ENCODE measurements at regions not wholly inside any gene's neighbourhood (a gene's known extent, or its start where the extent isn't known, plus 50 kb on each side); places are given as distances from the start of the nearest gene placed in this dataset.

DNA sequence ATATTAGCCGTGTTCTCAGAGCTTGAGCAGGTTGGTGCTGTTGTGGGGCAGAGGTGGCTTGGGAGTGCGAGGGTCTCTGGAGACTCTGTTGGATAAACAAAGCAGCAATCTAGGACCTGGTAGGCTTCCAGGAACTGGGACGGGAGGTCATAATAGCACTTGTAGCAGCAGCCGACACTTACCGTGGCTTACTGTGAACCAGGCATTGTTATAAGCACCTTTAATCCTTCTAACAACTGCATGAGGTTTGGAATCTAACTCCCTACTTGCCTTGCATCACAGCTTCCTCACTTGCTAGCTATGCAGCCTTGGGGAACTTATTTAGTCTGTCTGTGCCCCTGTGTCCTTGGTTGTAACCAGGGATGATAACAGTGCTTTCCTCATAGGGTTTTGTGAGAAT, 94.9 kb downstream of the NAV1 start:
- no peak for DNase-seq (ENCODE audit: low read depth)
- TF ChIP-seq CTCF (conservative IDR thresholded peaks at IDR 0.05; ENCODE audit: control insufficient read depth, insufficient read depth, low read depth, low read length), result no peak

GRCh38 chr1:201634261-201634660, 95.3 kb downstream of the NAV1 start:
- DNase-seq (ENCODE audit: low read depth), result peak; percentile 85
- H3K4me3 ChIP-seq (ENCODE audit: control insufficient read depth, low read depth, low read length), result no peak overlapping the region
- no peak for TF ChIP-seq CTCF (conservative IDR thresholded peaks at IDR 0.05; ENCODE audit: control insufficient read depth, insufficient read depth, low read depth, low read length)

More for the DNA sequence above, 94.9 kb downstream of the NAV1 start:
- H3K4me3 ChIP-seq (ENCODE audit: control insufficient read depth, low read depth, low read length), result no peak overlapping the region

GRCh38 chr1:201636097-201636496, 97.2 kb downstream of the NAV1 start:
- no peak overlapping the region for H3K4me3 ChIP-seq (ENCODE audit: control insufficient read depth, low read depth, low read length)
- DNase-seq (ENCODE audit: low read depth), result no peak
- no peak for TF ChIP-seq CTCF (conservative IDR thresholded peaks at IDR 0.05; ENCODE audit: control insufficient read depth, insufficient read depth, low read depth, low read length)

GRCh38 chr1:201636510-201636971, 97.6 kb downstream of the NAV1 start:
- DNase-seq (ENCODE audit: low read depth), result peak; percentile 87
- no peak overlapping the region for H3K4me3 ChIP-seq (ENCODE audit: control insufficient read depth, low read depth, low read length)
- no peak for TF ChIP-seq CTCF (conservative IDR thresholded peaks at IDR 0.05; ENCODE audit: control insufficient read depth, insufficient read depth, low read depth, low read length)

- TF ChIP-seq CTCF (conservative IDR thresholded peaks at IDR 0.05; ENCODE audit: control insufficient read depth, insufficient read depth, low read depth, low read length), result no peak
- H3K4me3 ChIP-seq (ENCODE audit: control insufficient read depth, low read depth, low read length), result no peak overlapping the region
- peak; percentile 82 for DNase-seq (ENCODE audit: low read depth)
Measured at GRCh38 chr1:201637282-201638079, 98.6 kb downstream of the NAV1 start.

- no peak overlapping the region for H3K4me3 ChIP-seq (ENCODE audit: control insufficient read depth, low read depth, low read length)
- TF ChIP-seq CTCF (conservative IDR thresholded peaks at IDR 0.05; ENCODE audit: control insufficient read depth, insufficient read depth, low read depth, low read length), result no peak
- DNase-seq (ENCODE audit: low read depth), result peak; percentile 54
Measured at GRCh38 chr1:201639391-201639790, 100.5 kb downstream of the NAV1 start.
